NOMO-1 treated with dmso at 0.1 percent for 144 hours (cell line): ENCODE measurements at regions not wholly inside any gene's neighbourhood (a gene's known extent, or its start where the extent isn't known, plus 50 kb on each side); places are given as distances from the start of the nearest gene placed in this dataset.

Experiments used
- DNase-seq: peaks from one replicate; lab custom pipeline; 2025; ENCODE audit not compliant: unreplicated experiment; lab: John Stamatoyannopoulos, UW

DNA sequence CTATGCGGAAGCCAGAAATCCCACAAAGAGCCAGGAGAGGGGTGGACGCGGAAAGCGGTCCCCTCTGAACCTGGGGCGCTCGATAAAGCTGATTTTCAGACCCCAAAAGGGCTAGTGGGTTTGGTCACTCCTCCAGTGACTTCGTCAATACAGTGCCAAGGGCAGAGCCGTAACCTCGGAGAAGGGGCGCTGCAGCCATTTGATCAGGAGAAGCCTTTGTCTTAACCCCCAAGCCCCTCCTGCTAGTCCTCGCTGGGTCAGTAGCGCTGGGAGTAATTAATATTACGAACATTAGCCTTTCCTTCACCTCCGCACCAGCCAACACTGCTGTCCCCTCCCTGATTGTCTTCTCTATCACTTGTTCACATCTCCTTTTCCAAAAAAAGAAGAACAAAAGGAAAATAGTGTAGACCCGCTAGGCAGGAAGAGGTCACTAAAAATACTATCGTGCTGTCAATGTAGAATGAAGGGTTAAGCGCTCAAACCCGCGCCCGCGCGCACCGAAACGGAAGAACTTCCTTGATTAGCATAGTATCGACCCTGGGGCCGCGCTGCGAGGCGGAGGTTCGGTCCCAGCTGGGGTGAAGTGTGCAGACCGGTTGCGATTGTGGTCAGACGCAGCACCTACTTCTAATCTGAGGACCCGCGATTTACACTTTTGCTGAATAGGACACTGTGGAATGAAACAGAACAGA lies 63.2 kb upstream of the MAPRE2 start:
- no peak for DNase-seq

- DNase-seq: no peak
Measured at GRCh38 chr18:34978533-34978893, 62.7 kb upstream of the MAPRE2 start.

DNA sequence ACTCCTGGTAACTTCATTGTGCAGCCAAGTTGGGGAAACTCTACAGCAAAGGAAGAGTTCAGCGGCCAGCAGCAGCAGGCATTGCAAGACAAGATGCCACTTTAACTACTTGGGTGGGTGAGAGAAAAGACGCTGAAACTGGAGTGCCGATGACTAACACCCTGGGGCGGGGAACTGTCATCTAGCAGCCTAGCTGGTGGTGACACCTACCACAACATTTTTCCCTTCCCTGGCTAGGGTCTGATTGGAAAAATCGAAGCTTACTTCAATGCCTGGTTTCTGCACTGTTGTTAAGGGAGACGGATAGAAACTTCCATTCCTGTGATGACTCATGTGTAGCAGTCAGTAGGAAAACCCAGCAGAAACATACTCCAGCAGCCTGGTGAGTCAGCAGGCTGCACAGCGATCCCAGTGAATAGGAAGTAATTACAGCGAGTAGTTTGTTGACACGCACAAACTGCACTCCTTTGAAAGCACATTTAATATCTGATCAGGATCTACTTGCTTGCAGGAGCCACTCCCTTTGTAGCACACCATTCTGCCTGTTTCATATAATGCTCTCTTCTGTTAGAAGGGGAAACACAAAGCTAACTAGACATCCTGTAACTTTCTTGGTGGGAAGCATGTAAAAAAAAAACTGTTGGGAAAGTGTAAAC lies 62.1 kb upstream of the MAPRE2 start:
- DNase-seq: peak; percentile 88

DNA sequence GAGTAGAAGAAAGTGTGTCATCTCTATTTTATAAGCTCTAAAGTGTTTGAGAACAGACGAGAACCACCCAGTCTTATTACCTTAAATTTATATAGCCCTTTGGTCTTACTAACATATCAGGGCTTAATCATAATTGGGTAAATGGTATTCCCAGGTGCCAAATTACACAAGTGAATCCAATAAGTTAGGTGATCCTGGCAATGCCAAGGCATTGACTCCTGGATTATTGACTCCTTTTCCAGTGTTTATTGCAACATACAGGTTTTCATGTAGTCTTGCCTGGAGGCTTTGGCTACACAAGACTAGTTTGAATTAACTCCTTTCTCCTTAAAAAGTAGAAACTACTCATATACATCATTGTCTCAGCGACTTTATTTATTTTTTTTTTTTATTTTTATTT lies 59.7 kb upstream of the MAPRE2 start:
- no peak for DNase-seq

DNA sequence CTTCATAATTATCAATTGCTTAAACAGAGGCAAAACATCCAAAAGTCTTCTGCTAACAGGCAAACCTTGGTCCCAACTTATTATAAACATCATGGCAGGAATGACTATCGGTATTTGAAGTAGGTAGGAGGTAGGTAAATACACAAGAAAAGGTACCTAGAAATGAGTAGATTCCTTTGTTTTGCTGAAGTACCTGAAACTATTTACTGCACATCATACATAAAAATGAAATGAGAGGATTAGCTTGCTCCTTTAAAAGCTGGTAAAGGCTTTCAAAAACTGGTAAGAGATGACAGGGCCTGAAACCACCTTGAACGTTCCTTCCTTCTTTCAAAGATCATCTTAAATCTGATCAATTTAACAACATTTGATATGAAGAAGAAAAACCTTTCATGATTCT lies 55.2 kb upstream of the MAPRE2 start:
- DNase-seq: peak; percentile 9

GRCh38 chr18:34990597-34990996 lies 50.6 kb upstream of the MAPRE2 start:
- no peak for DNase-seq

DNA sequence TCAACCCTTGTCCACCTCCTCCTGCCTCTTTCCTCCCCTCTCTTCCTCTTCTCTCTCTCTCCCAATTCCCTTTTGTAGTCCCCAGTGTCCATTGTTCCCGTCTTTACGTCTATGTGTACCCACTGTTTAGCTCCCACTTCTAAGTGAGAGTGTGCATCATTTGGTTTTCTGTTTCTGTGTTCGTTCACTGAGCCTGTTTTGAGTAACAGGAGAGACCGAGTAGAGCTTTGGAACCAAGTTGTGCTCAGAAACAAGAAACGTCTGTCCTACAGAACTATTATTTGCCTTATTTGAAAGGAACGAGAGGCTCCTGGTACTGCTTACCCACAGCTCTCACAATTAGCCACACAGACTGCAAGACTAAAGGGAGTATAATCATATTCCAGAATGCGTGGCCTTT lies 50.1 kb upstream of the MAPRE2 start:
- DNase-seq: no peak
